ENCODE measurements at regions not wholly inside any gene's neighbourhood (a gene's known extent, or its start where the extent isn't known, plus 50 kb on each side); places are given as distances from the start of the nearest gene placed in this dataset.
"Not testable (repeated sequence)": the region's sequence is repeated elsewhere in the genome, so short reads cannot be mapped to it uniquely, and the experiment has no call there.

GRCh38 chr3:151592287-151592686, 131.4 kb upstream of the IGSF10 start:
- Mint-ChIP-seq H3K4me1 (no peaks in the 10 kb centered on the region), H3K4me3 (no peak overlapping the region), H3K27ac (no peak overlapping the region), H3K9me3 (peaks cover 6% of the 10 kb centered on the region), H3K27me3 (ENCODE audit: low read depth, poor library complexity) (no peaks in the 10 kb centered on the region), H3K36me3 (ENCODE audit: low read depth) (no peaks in the 10 kb centered on the region)
- TF ChIP-seq CTCF (IDR thresholded peaks at IDR 0.05) = no peak
- DNase-seq = no peak

GRCh38 chr3:151591441-151591840, 130.6 kb upstream of the IGSF10 start:
- TF ChIP-seq CTCF (IDR thresholded peaks at IDR 0.05) = no peak
- H3K9me3 Mint-ChIP-seq = peaks cover 10% of the 10 kb centered on the region
- H3K4me1 Mint-ChIP-seq = no peaks in the 10 kb centered on the region
- no peak overlapping the region for H3K27ac Mint-ChIP-seq
- DNase-seq = no peak
- no peaks in the 10 kb centered on the region for H3K27me3 Mint-ChIP-seq (ENCODE audit: low read depth, poor library complexity)
- H3K36me3 Mint-ChIP-seq (ENCODE audit: low read depth) = no peaks in the 10 kb centered on the region
- no peak overlapping the region for H3K4me3 Mint-ChIP-seq

- no peaks in the 10 kb centered on the region for H3K27me3 Mint-ChIP-seq (ENCODE audit: low read depth, poor library complexity)
- no peak for DNase-seq
- no peak overlapping the region for H3K27ac Mint-ChIP-seq
- H3K4me3 Mint-ChIP-seq = no peak overlapping the region
- peaks cover 10% of the 10 kb centered on the region for H3K9me3 Mint-ChIP-seq
- TF ChIP-seq CTCF (IDR thresholded peaks at IDR 0.05) = no peak
- peaks cover 4% of the 10 kb centered on the region for H3K4me1 Mint-ChIP-seq
- no peaks in the 10 kb centered on the region for H3K36me3 Mint-ChIP-seq (ENCODE audit: low read depth)
Measured at GRCh38 chr3:151589311-151589710, 128.4 kb upstream of the IGSF10 start.

GRCh38 chr3:151587659-151588058, 126.8 kb upstream of the IGSF10 start:
- not testable (repeated sequence) for H3K27ac Mint-ChIP-seq; DNase-seq; H3K36me3 Mint-ChIP-seq (ENCODE audit: low read depth); H3K4me1 Mint-ChIP-seq; H3K4me3 Mint-ChIP-seq; H3K27me3 Mint-ChIP-seq (ENCODE audit: low read depth, poor library complexity)
- H3K9me3 Mint-ChIP-seq = peaks cover 10% of the 10 kb centered on the region

DNA sequence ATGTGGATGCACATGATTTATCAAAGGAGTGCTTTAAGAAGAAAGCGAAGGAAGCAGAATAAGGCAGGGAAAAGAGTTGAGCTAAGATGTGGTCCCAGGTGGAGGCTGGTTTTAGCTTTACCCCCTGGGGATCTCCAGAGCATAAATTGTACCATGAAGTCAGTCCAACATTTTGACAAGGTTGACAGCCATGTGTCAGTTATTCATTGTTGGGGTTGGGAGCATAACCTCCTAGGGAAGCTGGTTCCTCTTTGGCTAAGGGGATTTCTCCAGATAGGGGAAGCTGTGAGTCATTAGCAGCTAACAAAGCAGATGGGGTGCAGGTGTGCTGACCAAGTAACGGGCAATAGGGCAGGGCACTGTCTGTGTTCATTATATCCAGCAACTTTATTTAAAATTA, 123.7 kb upstream of the IGSF10 start:
- peaks cover 13% of the 10 kb centered on the region for H3K4me1 Mint-ChIP-seq
- H3K4me3 Mint-ChIP-seq = no peak overlapping the region
- no peak for DNase-seq
- peaks cover 12% of the 10 kb centered on the region for H3K9me3 Mint-ChIP-seq
- H3K27me3 Mint-ChIP-seq (ENCODE audit: low read depth, poor library complexity) = no peaks in the 10 kb centered on the region
- peak overlapping the region; percentile 2 for H3K27ac Mint-ChIP-seq
- no peak for TF ChIP-seq CTCF (IDR thresholded peaks at IDR 0.05)
- H3K36me3 Mint-ChIP-seq (ENCODE audit: low read depth) = no peaks in the 10 kb centered on the region

GRCh38 chr3:151581035-151581434, 120.2 kb upstream of the IGSF10 start:
- Mint-ChIP-seq H3K27ac (peak overlapping the region; percentile 36), H3K4me1 (peaks cover 13% of the 10 kb centered on the region)
- DNase-seq = no peak

More at GRCh38 chr3:151581035-151581434, 120.2 kb upstream of the IGSF10 start:
- no peaks in the 10 kb centered on the region for H3K36me3 Mint-ChIP-seq (ENCODE audit: low read depth)
- no peak overlapping the region for H3K4me3 Mint-ChIP-seq
- no peaks in the 10 kb centered on the region for H3K27me3 Mint-ChIP-seq (ENCODE audit: low read depth, poor library complexity)
- peaks cover 12% of the 10 kb centered on the region for H3K9me3 Mint-ChIP-seq
- TF ChIP-seq CTCF (IDR thresholded peaks at IDR 0.05) = no peak

Measured in nephron progenitor cell (in vitro differentiated cells).